A673 (cell line): ENCODE measurements at regions not wholly inside any gene's neighbourhood (a gene's known extent, or its start where the extent isn't known, plus 50 kb on each side); places are given as distances from the start of the nearest gene placed in this dataset.

Experiments used
- EZH2 ChIP-seq: fragments of 200-600 bp; sonication (generic); IDR thresholded peaks from 2 replicates; pipeline ENCODE4 v1.6.1; 2017; ENCODE audit warnings: borderline replicate concordance, low read depth, mild to moderate bottlenecking, mixed read lengths, antibody characterized with exemption, low read length; ENCODE audit not compliant: poor library complexity, severe bottlenecking
- TF ChIP-seq, protein P1 (sequence below): fragments of 300-800, 200-600 bp; sonication (generic); conservative IDR thresholded peaks from 2 replicates; pipeline ENCODE4 v1.5.1; 2017; ENCODE audit warnings: low read depth, mild to moderate bottlenecking, antibody characterized with exemption, low read length, moderate library complexity, mixed read lengths

DNA sequence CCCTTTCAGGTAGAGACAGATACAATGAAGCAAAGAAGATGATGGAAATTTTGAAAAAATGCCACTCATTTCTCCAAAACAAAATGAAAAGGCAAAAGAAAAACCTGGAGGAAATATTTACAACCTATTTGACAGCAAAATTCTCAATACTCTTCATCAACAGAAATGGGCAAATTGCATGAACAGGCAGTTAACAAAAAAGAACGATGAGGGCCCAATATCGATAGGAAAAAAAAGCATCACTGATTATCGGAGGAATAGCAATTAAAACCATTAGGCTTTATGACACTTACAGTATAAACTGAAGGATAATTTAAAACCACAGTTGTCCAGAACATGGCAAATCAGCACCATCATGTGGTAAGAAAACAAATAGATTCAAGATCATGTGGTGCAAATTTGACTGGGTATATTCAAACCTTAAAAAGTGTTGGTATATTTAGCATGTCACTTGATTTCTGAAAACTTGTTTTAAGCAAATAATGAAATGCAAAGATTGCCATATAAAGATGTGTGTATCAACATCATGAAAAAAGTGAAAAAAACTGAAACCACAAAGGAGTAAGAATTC lies 222.9 kb downstream of the BRD1 start:
- no peak for TF ChIP-seq EZH2
- TF ChIP-seq, protein P1, sequence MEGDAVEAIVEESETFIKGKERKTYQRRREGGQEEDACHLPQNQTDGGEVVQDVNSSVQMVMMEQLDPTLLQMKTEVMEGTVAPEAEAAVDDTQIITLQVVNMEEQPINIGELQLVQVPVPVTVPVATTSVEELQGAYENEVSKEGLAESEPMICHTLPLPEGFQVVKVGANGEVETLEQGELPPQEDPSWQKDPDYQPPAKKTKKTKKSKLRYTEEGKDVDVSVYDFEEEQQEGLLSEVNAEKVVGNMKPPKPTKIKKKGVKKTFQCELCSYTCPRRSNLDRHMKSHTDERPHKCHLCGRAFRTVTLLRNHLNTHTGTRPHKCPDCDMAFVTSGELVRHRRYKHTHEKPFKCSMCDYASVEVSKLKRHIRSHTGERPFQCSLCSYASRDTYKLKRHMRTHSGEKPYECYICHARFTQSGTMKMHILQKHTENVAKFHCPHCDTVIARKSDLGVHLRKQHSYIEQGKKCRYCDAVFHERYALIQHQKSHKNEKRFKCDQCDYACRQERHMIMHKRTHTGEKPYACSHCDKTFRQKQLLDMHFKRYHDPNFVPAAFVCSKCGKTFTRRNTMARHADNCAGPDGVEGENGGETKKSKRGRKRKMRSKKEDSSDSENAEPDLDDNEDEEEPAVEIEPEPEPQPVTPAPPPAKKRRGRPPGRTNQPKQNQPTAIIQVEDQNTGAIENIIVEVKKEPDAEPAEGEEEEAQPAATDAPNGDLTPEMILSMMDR, result peak; percentile 28; the same call in 1 of the 2 replicates
